IPS DF 6.9 (cell line): ENCODE measurements at regions not wholly inside any gene's neighbourhood (a gene's known extent, or its start where the extent isn't known, plus 50 kb on each side); places are given as distances from the start of the nearest gene placed in this dataset.

Source experiments
- DNase-seq: peaks from one replicate; pipeline ENCODE4 v3.0.0-alpha.2; 2013; ENCODE audit warnings: low read depth, low spot score
- H3K27ac ChIP-seq: one replicate; pipeline ENCODE4 v1.5.1; 2013; ENCODE audit warnings: low read length, control low read depth
- H3K27me3 ChIP-seq: 2 replicates; pipeline ENCODE4 v1.6.1; 2013; ENCODE audit warnings: mild to moderate bottlenecking, low read length; ENCODE audit not compliant: control insufficient read depth, insufficient read depth
- H3K36me3 ChIP-seq: 2 replicates; pipeline ENCODE4 v1.6.1; 2013; ENCODE audit warnings: low read length; ENCODE audit not compliant: control insufficient read depth, insufficient read depth
- H3K4me1 ChIP-seq: 2 replicates; pipeline ENCODE4 v1.6.1; 2013; ENCODE audit warnings: low read length; ENCODE audit not compliant: control insufficient read depth, insufficient read depth
- H3K4me3 ChIP-seq: 2 replicates; pipeline ENCODE4 v1.5.1; 2013; ENCODE audit warnings: mild to moderate bottlenecking, low read length
- H3K9me3 ChIP-seq: 2 replicates; pipeline ENCODE4 v1.6.1; 2013; ENCODE audit warnings: low read length, inconsistent platforms; ENCODE audit not compliant: control insufficient read depth, insufficient read depth
- WGBS: extraction: QIAGEN DNeasy Blood & Tissue Kit; methylation state at CpG from one replicate; pipeline ENCODE4 v1.1.7; 2013; ENCODE audit warnings: mixed read lengths, missing lambda C conversion rate; ENCODE audit not compliant: insufficient read length, insufficient coverage; 5-methylcytosine and 5-hydroxymethylcytosine counted together

- no peaks in the 10 kb centered on the region for H3K4me1 ChIP-seq
- H3K4me3 ChIP-seq, result no peak overlapping the region
- no peaks in the 10 kb centered on the region for H3K9me3 ChIP-seq
- DNase-seq, result no peak
- no peak overlapping the region for H3K27ac ChIP-seq
- H3K36me3 ChIP-seq, result no peaks in the 10 kb centered on the region
- H3K27me3 ChIP-seq, result no peaks in the 10 kb centered on the region
- no CpG with 5 or more reads among the region's 10 CpGs for WGBS
These were observed 161.6 kb upstream of the PPP2R2D start for GRCh38 chr10:131739206-131739605.

GRCh38 chr10:131742500-131742951 is 158.3 kb upstream of the PPP2R2D start:
- no peak for DNase-seq
- H3K4me1 ChIP-seq, result no peaks in the 10 kb centered on the region
- H3K27ac ChIP-seq, result no peak overlapping the region
- no peaks in the 10 kb centered on the region for H3K9me3 ChIP-seq
- H3K36me3 ChIP-seq, result no peaks in the 10 kb centered on the region
- H3K4me3 ChIP-seq, result no peak overlapping the region
- H3K27me3 ChIP-seq, result no peaks in the 10 kb centered on the region
- no CpG with 5 or more reads among the region's 17 CpGs for WGBS

- Histone ChIP-seq H3K27ac (no peak overlapping the region), H3K4me3 (no peak overlapping the region), H3K4me1 (no peaks in the 10 kb centered on the region), H3K9me3 (no peaks in the 10 kb centered on the region), H3K36me3 (no peaks in the 10 kb centered on the region), H3K27me3 (no peaks in the 10 kb centered on the region)
- DNase-seq, result no peak
- no CpG with 5 or more reads among the region's 24 CpGs for WGBS
These were observed 157.3 kb upstream of the PPP2R2D start for GRCh38 chr10:131743190-131744151.

- no peak for DNase-seq
- Histone ChIP-seq H3K9me3 (no peaks in the 10 kb centered on the region), H3K27ac (no peak overlapping the region), H3K27me3 (no peaks in the 10 kb centered on the region), H3K4me3 (no peak overlapping the region), H3K4me1 (0 out of 2 replicates have a peak, but pooled peaks cover 1% of the 10 kb centered on the region), H3K36me3 (no peaks in the 10 kb centered on the region)
- no CpG with 5 or more reads among the region's 10 CpGs for WGBS
These were observed 156.5 kb upstream of the PPP2R2D start for GRCh38 chr10:131744346-131744745.

- no peak overlapping the region for H3K27ac ChIP-seq
- 0 out of 2 replicates have a peak, but pooled peaks cover 1% of the 10 kb centered on the region for H3K4me1 ChIP-seq
- DNase-seq, result no peak
- no peak overlapping the region for H3K4me3 ChIP-seq
- H3K9me3 ChIP-seq, result no peaks in the 10 kb centered on the region
- no peaks in the 10 kb centered on the region for H3K36me3 ChIP-seq
- no peaks in the 10 kb centered on the region for H3K27me3 ChIP-seq
- WGBS, result no CpG with 5 or more reads among the region's 12 CpGs
These were observed 155.2 kb upstream of the PPP2R2D start for GRCh38 chr10:131745591-131745990.

- WGBS, result no CpG with 5 or more reads among the region's 20 CpGs
- 0 out of 2 replicates have a peak, but pooled peaks cover 1% of the 10 kb centered on the region for H3K4me1 ChIP-seq
- H3K36me3 ChIP-seq, result no peaks in the 10 kb centered on the region
- H3K27me3 ChIP-seq, result no peaks in the 10 kb centered on the region
- no peak overlapping the region for H3K27ac ChIP-seq
- no peak for DNase-seq
- H3K4me3 ChIP-seq, result no peak overlapping the region
- H3K9me3 ChIP-seq, result no peaks in the 10 kb centered on the region
These were observed 154.5 kb upstream of the PPP2R2D start for GRCh38 chr10:131746241-131746711.

GRCh38 chr10:131746785-131747184 is 154.0 kb upstream of the PPP2R2D start:
- no peak overlapping the region for H3K27ac ChIP-seq
- WGBS, result no CpG with 5 or more reads among the region's 1 CpG
- no peaks in the 10 kb centered on the region for H3K9me3 ChIP-seq
- no peak for DNase-seq
- no peaks in the 10 kb centered on the region for H3K36me3 ChIP-seq
- no peak overlapping the region for H3K4me3 ChIP-seq
- H3K4me1 ChIP-seq, result peaks cover 3% of the 10 kb centered on the region; the same call in 1 of the 2 replicates
- H3K27me3 ChIP-seq, result no peaks in the 10 kb centered on the region

- Histone ChIP-seq H3K4me3 (no peak overlapping the region), H3K36me3 (no peaks in the 10 kb centered on the region), H3K27ac (no peak overlapping the region), H3K4me1 (peaks cover 3% of the 10 kb centered on the region; the same call in 1 of the 2 replicates), H3K9me3 (no peaks in the 10 kb centered on the region), H3K27me3 (no peaks in the 10 kb centered on the region)
- no CpG with 5 or more reads among the region's 16 CpGs for WGBS
- no peak for DNase-seq
These were observed 153.6 kb upstream of the PPP2R2D start for GRCh38 chr10:131747251-131747650.

GRCh38 chr10:131747791-131748190 is 153.0 kb upstream of the PPP2R2D start:
- H3K9me3 ChIP-seq, result no peaks in the 10 kb centered on the region
- WGBS, result no CpG with 5 or more reads among the region's 11 CpGs
- H3K36me3 ChIP-seq, result no peaks in the 10 kb centered on the region
- no peak overlapping the region for H3K27ac ChIP-seq
- peaks cover 3% of the 10 kb centered on the region; the same call in 1 of the 2 replicates for H3K4me1 ChIP-seq
- DNase-seq, result no peak
- no peak overlapping the region for H3K4me3 ChIP-seq
- H3K27me3 ChIP-seq, result no peaks in the 10 kb centered on the region

- H3K27ac ChIP-seq, result no peak overlapping the region
- no CpG with 5 or more reads among the region's 9 CpGs for WGBS
These were observed 152.6 kb upstream of the PPP2R2D start for GRCh38 chr10:131748191-131748590.

More at GRCh38 chr10:131748191-131748590, 152.6 kb upstream of the PPP2R2D start:
- H3K9me3 ChIP-seq, result no peaks in the 10 kb centered on the region
- no peak for DNase-seq
- no peaks in the 10 kb centered on the region for H3K36me3 ChIP-seq
- peaks cover 3% of the 10 kb centered on the region; the same call in 1 of the 2 replicates for H3K4me1 ChIP-seq
- no peak overlapping the region for H3K4me3 ChIP-seq
- no peaks in the 10 kb centered on the region for H3K27me3 ChIP-seq
